ENCODE measurements at regions not wholly inside any gene's neighbourhood (a gene's known extent, or its start where the extent isn't known, plus 50 kb on each side); places are given as distances from the start of the nearest gene placed in this dataset.

DNA sequence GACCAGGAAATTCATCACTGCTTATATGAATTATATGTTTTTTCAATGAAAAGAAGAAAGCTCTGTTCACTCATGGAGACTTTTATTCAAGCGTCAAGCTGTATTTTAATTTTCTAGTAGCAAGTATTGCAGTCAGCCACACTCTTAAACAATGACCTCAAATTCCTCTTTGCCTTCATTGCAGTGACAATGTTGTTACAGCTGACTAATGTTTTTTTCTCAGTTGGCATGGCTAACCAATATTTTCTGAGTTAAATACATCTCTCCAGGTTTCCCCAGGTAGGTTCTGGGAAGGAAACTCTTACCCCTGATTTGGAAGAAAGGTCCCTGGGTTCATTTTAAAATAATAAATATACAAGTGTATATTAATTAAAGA is 241.5 kb downstream of the WDR11 start:
- TF ChIP-seq, protein P1, sequence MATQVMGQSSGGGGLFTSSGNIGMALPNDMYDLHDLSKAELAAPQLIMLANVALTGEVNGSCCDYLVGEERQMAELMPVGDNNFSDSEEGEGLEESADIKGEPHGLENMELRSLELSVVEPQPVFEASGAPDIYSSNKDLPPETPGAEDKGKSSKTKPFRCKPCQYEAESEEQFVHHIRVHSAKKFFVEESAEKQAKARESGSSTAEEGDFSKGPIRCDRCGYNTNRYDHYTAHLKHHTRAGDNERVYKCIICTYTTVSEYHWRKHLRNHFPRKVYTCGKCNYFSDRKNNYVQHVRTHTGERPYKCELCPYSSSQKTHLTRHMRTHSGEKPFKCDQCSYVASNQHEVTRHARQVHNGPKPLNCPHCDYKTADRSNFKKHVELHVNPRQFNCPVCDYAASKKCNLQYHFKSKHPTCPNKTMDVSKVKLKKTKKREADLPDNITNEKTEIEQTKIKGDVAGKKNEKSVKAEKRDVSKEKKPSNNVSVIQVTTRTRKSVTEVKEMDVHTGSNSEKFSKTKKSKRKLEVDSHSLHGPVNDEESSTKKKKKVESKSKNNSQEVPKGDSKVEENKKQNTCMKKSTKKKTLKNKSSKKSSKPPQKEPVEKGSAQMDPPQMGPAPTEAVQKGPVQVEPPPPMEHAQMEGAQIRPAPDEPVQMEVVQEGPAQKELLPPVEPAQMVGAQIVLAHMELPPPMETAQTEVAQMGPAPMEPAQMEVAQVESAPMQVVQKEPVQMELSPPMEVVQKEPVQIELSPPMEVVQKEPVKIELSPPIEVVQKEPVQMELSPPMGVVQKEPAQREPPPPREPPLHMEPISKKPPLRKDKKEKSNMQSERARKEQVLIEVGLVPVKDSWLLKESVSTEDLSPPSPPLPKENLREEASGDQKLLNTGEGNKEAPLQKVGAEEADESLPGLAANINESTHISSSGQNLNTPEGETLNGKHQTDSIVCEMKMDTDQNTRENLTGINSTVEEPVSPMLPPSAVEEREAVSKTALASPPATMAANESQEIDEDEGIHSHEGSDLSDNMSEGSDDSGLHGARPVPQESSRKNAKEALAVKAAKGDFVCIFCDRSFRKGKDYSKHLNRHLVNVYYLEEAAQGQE (IDR thresholded peaks at IDR 0.05; ENCODE audit: low read depth, low read length), result no peak
- TF ChIP-seq, protein P2, sequence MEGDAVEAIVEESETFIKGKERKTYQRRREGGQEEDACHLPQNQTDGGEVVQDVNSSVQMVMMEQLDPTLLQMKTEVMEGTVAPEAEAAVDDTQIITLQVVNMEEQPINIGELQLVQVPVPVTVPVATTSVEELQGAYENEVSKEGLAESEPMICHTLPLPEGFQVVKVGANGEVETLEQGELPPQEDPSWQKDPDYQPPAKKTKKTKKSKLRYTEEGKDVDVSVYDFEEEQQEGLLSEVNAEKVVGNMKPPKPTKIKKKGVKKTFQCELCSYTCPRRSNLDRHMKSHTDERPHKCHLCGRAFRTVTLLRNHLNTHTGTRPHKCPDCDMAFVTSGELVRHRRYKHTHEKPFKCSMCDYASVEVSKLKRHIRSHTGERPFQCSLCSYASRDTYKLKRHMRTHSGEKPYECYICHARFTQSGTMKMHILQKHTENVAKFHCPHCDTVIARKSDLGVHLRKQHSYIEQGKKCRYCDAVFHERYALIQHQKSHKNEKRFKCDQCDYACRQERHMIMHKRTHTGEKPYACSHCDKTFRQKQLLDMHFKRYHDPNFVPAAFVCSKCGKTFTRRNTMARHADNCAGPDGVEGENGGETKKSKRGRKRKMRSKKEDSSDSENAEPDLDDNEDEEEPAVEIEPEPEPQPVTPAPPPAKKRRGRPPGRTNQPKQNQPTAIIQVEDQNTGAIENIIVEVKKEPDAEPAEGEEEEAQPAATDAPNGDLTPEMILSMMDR (IDR thresholded peaks at IDR 0.05), result no peak
- TF ChIP-seq FOXM1 (IDR thresholded peaks at IDR 0.05; ENCODE audit: low read depth) (no peak), POLR2AphosphoS5 (IDR thresholded peaks at IDR 0.05; ENCODE audit: low read depth, low read length) (no peak), FOSL2 (IDR thresholded peaks at IDR 0.05; ENCODE audit: borderline replicate concordance, low read depth) (no peak), RAD21 (IDR thresholded peaks at IDR 0.05; ENCODE audit: low read length) (no peak), YY1 (IDR thresholded peaks at IDR 0.05; ENCODE audit: low read depth) (no peak), MAX (IDR thresholded peaks at IDR 0.05; ENCODE audit: low read depth) (no peak), ELF1 (IDR thresholded peaks at IDR 0.05) (no peak), FOXJ3 (CRISPR knock-in tag; IDR thresholded peaks at IDR 0.05) (no peak), EP300 (IDR thresholded peaks at IDR 0.05; ENCODE audit: borderline replicate concordance in 1 of 2, low read depth in 1 of 2, low read length in 1 of 2) (no peak), MXI1 (IDR thresholded peaks at IDR 0.05; ENCODE audit: low read depth, low read length) (no peak)
- TF ChIP-seq, protein P3, sequence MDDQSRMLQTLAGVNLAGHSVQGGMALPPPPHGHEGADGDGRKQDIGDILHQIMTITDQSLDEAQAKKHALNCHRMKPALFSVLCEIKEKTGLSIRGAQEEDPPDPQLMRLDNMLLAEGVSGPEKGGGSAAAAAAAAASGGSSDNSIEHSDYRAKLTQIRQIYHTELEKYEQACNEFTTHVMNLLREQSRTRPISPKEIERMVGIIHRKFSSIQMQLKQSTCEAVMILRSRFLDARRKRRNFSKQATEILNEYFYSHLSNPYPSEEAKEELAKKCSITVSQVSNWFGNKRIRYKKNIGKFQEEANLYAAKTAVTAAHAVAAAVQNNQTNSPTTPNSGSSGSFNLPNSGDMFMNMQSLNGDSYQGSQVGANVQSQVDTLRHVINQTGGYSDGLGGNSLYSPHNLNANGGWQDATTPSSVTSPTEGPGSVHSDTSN (IDR thresholded peaks at IDR 0.05), result no peak

Data from SK-N-SH (cell line).